ENCODE measurements at regions not wholly inside any gene's neighbourhood (a gene's known extent, or its start where the extent isn't known, plus 50 kb on each side); places are given as distances from the start of the nearest gene placed in this dataset.

- no peak for TF ChIP-seq POLR2AphosphoS5 (IDR thresholded peaks at IDR 0.05; ENCODE audit: low read depth, low read length)
- TF ChIP-seq POLR2A (IDR thresholded peaks at IDR 0.05; ENCODE audit: low read depth, low read length) = no peak
- no peak for TF ChIP-seq POU2F2 (IDR thresholded peaks at IDR 0.05; ENCODE audit: low read depth, low read length)
- no peak for TF ChIP-seq TAF1 (IDR thresholded peaks at IDR 0.05; ENCODE audit: low read depth, low read length)
- no peak for TF ChIP-seq SPI1 (IDR thresholded peaks at IDR 0.05; ENCODE audit: low read depth, low read length)
These were observed 95.7 kb upstream of the PLXNA2 start for GRCh38 chr1:208339911-208340310.

Measured in GM12891 (cell line).